ENCODE measurements at regions not wholly inside any gene's neighbourhood (a gene's known extent, or its start where the extent isn't known, plus 50 kb on each side); places are given as distances from the start of the nearest gene placed in this dataset.

GRCh38 chr13:70390064-70390463, 281.8 kb upstream of the KLHL1 start:
- no peak overlapping the region for H3K27ac Mint-ChIP-seq
- Histone ChIP-seq H3K27ac (ENCODE audit: low read depth, low read length) (no peak overlapping the region), H3K9ac (ENCODE audit: extremely low read depth, low read length, poor library complexity, severe bottlenecking) (no peak overlapping the region), H3K9me3 (ENCODE audit: control insufficient read depth, low read length) (peaks cover 16% of the 10 kb centered on the region), H3K4me1 (ENCODE audit: control insufficient read depth, insufficient read depth, low read length) (peaks cover 26% of the 10 kb centered on the region), H3K4me3 (ENCODE audit: low read length) (no peak overlapping the region), H3K27me3 (ENCODE audit: control insufficient read depth, insufficient read depth, low read length, poor library complexity, severe bottlenecking) (no peaks in the 10 kb centered on the region), H3K36me3 (ENCODE audit: control insufficient read depth, insufficient read depth, low read length) (no peaks in the 10 kb centered on the region)
- H3K27me3 Mint-ChIP-seq (ENCODE audit: insufficient read depth) = peaks cover 2% of the 10 kb centered on the region
- DNase-seq = no peak
- 89% methylated on average over 3 of the region's 3 CpGs; no CpG with 5 or more reads in 1 of the 2 experiments for WGBS, 2 experiments (ENCODE audit: insufficient coverage in 1 of 2, insufficient read length in 1 of 2)
- TF ChIP-seq, protein P1, sequence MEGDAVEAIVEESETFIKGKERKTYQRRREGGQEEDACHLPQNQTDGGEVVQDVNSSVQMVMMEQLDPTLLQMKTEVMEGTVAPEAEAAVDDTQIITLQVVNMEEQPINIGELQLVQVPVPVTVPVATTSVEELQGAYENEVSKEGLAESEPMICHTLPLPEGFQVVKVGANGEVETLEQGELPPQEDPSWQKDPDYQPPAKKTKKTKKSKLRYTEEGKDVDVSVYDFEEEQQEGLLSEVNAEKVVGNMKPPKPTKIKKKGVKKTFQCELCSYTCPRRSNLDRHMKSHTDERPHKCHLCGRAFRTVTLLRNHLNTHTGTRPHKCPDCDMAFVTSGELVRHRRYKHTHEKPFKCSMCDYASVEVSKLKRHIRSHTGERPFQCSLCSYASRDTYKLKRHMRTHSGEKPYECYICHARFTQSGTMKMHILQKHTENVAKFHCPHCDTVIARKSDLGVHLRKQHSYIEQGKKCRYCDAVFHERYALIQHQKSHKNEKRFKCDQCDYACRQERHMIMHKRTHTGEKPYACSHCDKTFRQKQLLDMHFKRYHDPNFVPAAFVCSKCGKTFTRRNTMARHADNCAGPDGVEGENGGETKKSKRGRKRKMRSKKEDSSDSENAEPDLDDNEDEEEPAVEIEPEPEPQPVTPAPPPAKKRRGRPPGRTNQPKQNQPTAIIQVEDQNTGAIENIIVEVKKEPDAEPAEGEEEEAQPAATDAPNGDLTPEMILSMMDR (conservative IDR thresholded peaks at IDR 0.05) = no peak
- H3K4me1 Mint-ChIP-seq = peaks cover 55% of the 10 kb centered on the region
- no peak overlapping the region for H3K4me3 Mint-ChIP-seq
- peaks cover 6% of the 10 kb centered on the region for H3K9me3 Mint-ChIP-seq
- H3K36me3 Mint-ChIP-seq (ENCODE audit: low read depth) = no peaks in the 10 kb centered on the region

GRCh38 chr13:70388935-70389334, 280.7 kb upstream of the KLHL1 start:
- Mint-ChIP-seq H3K4me1 (peaks cover 48% of the 10 kb centered on the region), H3K27me3 (ENCODE audit: insufficient read depth) (peaks cover 2% of the 10 kb centered on the region), H3K36me3 (ENCODE audit: low read depth) (no peaks in the 10 kb centered on the region), H3K9me3 (peaks cover 14% of the 10 kb centered on the region), H3K4me3 (no peak overlapping the region), H3K27ac (no peak overlapping the region)
- no peaks in the 10 kb centered on the region for H3K27me3 ChIP-seq (ENCODE audit: control insufficient read depth, insufficient read depth, low read length, poor library complexity, severe bottlenecking)
- TF ChIP-seq, protein P1 (conservative IDR thresholded peaks at IDR 0.05) = no peak
- H3K27ac ChIP-seq (ENCODE audit: low read depth, low read length) = no peak overlapping the region
- peaks cover 27% of the 10 kb centered on the region for H3K9me3 ChIP-seq (ENCODE audit: control insufficient read depth, low read length)
- H3K9ac ChIP-seq (ENCODE audit: extremely low read depth, low read length, poor library complexity, severe bottlenecking) = no peak overlapping the region
- DNase-seq = no peak
- WGBS, 2 experiments (ENCODE audit: insufficient coverage in 1 of 2, insufficient read length in 1 of 2) = 0% methylated on average over 1 of the region's 1 CpG; no CpG with 5 or more reads in 1 of the 2 experiments
- H3K36me3 ChIP-seq (ENCODE audit: control insufficient read depth, insufficient read depth, low read length) = no peaks in the 10 kb centered on the region
- peaks cover 24% of the 10 kb centered on the region for H3K4me1 ChIP-seq (ENCODE audit: control insufficient read depth, insufficient read depth, low read length)
- no peak overlapping the region for H3K4me3 ChIP-seq (ENCODE audit: low read length)

GRCh38 chr13:70386919-70387318, 278.7 kb upstream of the KLHL1 start:
- no peak overlapping the region for H3K9ac ChIP-seq (ENCODE audit: extremely low read depth, low read length, poor library complexity, severe bottlenecking)
- Mint-ChIP-seq H3K4me1 (peaks cover 30% of the 10 kb centered on the region), H3K27me3 (ENCODE audit: insufficient read depth) (peaks cover 2% of the 10 kb centered on the region), H3K4me3 (no peak overlapping the region), H3K36me3 (ENCODE audit: low read depth) (no peaks in the 10 kb centered on the region), H3K9me3 (peaks cover 14% of the 10 kb centered on the region), H3K27ac (no peak overlapping the region)
- H3K36me3 ChIP-seq (ENCODE audit: control insufficient read depth, insufficient read depth, low read length) = no peaks in the 10 kb centered on the region
- peaks cover 27% of the 10 kb centered on the region for H3K9me3 ChIP-seq (ENCODE audit: control insufficient read depth, low read length)
- H3K27me3 ChIP-seq (ENCODE audit: control insufficient read depth, insufficient read depth, low read length, poor library complexity, severe bottlenecking) = no peaks in the 10 kb centered on the region
- H3K4me3 ChIP-seq (ENCODE audit: low read length) = peak overlapping the region; percentile 65
- no peak for DNase-seq
- TF ChIP-seq, protein P1 (conservative IDR thresholded peaks at IDR 0.05) = peak; percentile 12
- no peak overlapping the region for H3K27ac ChIP-seq (ENCODE audit: low read depth, low read length)
- 91 to 92% methylated on average over 4 to 6 of the region's 6 CpGs for WGBS, 2 experiments (ENCODE audit: insufficient coverage in 1 of 2, insufficient read length in 1 of 2)
- H3K4me1 ChIP-seq (ENCODE audit: control insufficient read depth, insufficient read depth, low read length) = peaks cover 16% of the 10 kb centered on the region

Data from endodermal cell (in vitro differentiated cells).